HG03175 (cell line): ENCODE measurements at regions not wholly inside any gene's neighbourhood (a gene's known extent, or its start where the extent isn't known, plus 50 kb on each side); places are given as distances from the start of the nearest gene placed in this dataset.
"Not testable (repeated sequence)": the region's sequence is repeated elsewhere in the genome, so short reads cannot be mapped to it uniquely, and the experiment has no call there.

Source experiments
- ATAC-seq: cut with Tn5 transposase; IDR thresholded peaks from one replicate; pipeline ENCODE4 v1.9.1; 2021; ENCODE audit warnings: mild to moderate bottlenecking, moderate library complexity; ENCODE audit not compliant: unreplicated experiment

DNA sequence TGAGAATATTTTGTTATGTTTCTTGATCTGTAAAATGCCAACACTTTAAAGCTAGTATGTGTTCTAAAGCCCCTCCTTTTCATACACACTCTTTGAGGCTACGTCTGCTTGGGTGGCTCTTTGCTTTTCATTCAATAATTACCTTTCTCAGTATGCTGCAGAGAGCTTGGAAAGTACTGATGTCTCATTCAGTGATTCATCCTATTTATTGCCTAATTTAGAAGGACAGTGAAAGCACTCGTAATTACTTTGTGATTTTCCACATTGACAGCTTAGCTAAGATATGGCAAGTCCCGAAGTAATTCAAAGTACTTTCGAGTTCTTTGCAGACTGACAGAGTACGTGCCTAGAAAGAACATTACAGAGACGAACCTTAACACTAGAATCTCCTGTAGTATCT is 57.2 kb downstream of the BMP15 start:
- no peak for ATAC-seq

- not testable (repeated sequence) for ATAC-seq
Observed at GRCh38 chrX:50968871-50969635, 58.5 kb downstream of the BMP15 start.

DNA sequence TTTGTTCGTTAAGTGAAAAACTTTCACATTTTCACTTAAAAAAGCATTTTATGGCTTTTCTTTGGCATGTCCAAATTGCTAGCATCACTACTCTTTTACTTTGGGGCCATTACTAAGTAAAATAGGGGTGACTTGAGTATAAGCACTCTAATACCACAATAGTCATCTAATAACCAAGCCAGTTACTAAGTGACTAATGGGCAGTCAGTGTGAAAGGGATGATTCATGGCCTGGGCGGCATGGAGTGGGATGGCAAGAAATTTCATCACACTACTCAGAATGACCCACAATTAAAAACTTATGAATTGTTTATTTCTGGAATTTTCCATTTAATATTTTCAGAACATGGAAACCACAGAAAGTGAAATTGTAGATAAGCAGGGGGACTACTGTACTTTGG is 60.9 kb downstream of the BMP15 start:
- peak; percentile 61 for ATAC-seq

- no peak for ATAC-seq
Observed at GRCh38 chrX:50973199-50973598, 62.7 kb downstream of the BMP15 start.

DNA sequence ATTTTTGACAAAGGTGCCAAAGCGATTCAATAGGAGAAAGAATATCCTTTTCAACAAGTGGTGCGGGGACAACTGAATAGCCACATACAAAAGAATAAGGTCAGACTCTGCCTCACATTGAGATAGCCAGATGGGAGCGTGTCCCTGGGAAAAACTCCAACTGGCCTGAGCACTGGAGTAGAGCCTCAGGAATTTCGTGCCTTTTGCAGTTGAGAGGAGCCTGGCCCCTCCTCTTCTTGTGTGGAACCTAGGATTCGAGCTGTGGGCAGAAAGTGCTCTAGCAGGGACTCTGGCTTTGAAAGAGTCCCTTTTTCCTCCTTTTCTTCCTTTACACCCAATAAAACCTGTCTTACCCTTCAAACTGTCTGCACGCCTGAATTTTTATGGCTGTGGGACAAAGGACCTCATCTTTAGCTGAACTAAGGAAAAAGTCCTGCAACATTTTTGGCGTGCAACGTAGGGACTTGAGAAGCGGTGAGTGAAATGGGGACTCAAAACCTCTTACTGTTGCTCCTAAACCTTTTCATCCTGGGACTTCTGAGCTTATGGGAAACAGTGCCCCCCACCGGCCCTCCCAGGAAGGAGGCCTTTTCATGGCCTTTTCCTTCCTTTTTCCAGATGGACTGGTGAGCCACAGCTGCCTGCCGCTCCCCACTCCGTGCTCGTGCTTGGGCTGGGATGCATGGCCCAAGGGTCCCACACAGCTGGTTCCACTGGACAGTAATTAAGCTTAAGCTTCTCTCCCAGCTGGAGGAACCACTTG is 68.6 kb downstream of the BMP15 start:
- no peak for ATAC-seq

DNA sequence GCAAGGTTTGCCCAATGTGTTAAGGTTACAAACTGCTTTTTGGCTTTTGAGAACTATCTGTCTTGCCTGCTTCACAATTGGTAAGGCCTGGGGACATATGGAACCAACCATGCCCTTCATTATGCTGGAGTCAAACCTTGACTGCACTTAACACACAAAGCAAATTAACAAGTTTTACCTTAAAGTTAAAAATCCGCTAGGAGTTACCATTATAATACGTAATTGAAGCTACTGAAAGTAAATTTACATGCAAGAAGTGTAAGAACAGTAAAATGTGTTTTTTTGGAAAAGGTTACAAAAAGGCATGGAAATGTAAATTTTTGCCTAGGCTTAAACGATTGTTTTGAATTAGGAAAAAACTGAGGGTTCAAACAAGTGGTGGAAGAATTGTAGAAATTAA is 69.7 kb downstream of the BMP15 start:
- ATAC-seq: no peak

DNA sequence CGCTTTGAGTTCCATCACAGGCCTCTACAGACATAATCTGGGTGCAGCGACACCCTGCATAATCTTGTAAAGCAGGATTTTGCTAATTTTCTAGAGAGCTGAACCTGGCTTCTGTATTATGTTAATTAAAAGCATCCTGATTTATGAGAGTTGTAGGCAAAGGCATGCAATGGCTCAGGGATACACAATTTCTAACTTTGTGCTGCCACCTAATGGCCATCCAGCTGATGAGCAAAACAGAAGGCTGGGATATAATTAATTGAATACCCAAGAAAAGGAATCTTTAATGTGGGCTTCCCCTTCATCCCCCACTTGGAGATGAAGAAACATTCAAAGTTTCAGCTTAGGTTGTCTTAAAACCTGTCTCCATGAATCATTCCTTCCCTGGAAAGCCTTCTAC is 78.1 kb downstream of the BMP15 start:
- no peak for ATAC-seq

- no peak for ATAC-seq
Observed at GRCh38 chrX:50996930-50997329, 86.4 kb downstream of the BMP15 start.

- ATAC-seq: not testable (repeated sequence)
Observed at GRCh38 chrX:51000384-51000783, 89.8 kb downstream of the BMP15 start.

DNA sequence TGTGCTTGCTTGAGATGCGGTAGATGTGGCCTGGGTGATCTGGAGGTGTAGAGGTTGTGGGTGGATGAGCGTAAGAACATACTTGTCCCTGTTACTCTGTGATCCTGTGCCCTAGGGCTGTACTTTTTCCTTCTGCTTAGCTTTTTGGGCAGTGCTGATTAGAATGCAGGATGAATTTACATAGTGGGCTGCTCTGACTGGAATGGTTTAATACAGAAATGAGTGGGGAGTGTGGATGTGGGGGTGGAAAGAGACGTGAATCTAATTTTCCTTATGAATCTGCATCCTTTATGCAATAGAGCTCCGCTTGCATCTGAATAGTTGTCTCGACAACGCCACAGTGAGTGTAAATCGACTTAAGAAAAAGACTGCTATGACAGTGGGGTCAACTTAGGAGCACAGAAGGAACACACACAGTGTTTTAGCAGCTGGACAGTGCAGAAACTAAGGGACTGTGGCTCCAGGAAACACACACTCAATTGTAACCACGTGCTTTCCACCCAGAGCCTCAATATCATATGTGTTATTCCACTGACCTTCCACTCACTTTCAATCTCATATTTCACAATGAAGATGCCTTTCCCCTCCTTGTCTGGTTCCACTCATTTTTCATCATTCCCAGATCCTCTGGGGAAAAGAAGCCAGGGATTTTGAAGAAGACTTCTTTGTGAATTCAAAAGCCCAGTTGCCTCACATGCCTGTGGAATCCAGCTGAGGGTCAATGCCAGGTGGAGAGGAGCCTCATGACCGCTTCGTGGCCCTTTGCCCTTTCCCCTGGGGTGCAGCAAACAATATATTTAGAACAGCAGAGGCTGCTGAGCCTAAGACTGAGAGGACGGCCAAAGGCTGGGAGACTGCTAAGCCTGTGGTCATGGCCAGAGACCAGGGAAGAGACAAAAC is 91.4 kb downstream of the BMP15 start:
- ATAC-seq: not testable (repeated sequence)

DNA sequence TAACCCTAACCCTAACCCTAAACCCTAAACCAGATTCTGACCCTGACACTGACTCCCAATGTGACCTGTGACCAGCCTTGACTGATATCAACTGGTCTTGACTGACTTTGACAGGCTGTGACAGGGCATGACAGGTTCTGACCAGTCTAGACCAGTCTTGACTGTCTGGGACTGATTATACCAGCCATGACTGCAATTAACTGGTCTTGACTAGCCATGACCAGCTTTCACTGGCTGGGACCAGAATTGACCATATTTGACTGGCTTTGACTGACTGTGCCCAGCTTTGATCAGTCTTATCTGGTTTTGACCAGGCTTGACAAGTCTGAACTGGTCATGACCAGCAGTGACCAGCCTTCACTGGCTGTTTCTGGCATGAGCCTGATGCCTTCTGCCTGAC is 95.5 kb downstream of the BMP15 start:
- ATAC-seq: no peak

GRCh38 chrX:51024106-51024696 is 113.7 kb downstream of the BMP15 start:
- ATAC-seq: peak; percentile 93

DNA sequence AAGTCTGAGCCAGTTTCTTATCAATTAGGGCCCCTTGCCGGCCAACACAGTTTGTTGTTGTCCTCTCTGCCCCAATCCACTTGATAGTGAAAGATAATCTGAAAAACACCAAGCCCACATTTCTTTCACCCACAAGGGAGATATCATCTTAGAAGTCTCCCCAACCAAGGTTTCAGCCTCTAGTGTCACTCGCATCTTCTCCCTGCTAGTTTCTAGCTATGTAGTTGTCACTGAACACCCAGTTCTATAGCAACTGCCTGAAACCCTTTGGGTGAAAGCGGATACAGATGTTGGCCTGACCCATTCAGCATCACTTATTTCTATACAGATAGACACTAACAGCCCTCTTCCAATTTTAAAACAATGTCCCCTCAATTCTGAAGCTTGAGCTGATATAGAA is 116.3 kb downstream of the BMP15 start:
- no peak for ATAC-seq

- no peak for ATAC-seq
Observed at GRCh38 chrX:51035746-51036145, 125.2 kb downstream of the BMP15 start.

DNA sequence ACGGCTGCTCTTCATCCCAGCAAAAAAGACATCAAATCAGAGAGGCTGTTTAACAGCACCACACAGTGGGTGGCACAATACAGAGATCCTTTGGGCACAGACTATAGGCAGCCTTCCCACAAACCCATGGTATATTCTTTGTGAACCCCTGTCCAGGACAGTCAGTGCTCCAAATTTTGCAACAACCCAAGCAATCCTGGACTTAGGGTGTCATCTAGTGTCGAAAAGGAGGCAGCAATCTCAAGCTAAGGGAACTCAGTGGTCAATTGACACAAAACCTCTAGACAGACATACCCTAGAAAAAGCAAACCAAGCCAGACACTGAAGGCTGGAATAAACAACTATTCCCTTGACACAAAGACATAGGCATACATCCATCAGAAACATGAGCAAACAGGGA is 137.4 kb downstream of the BMP15 start:
- no peak for ATAC-seq

- no peak for ATAC-seq
Observed at GRCh38 chrX:51053741-51054140, 143.2 kb downstream of the BMP15 start.

GRCh38 chrX:51098046-51098445 is 187.5 kb downstream of the BMP15 start:
- no peak for ATAC-seq

GRCh38 chrX:51119058-51119926 is 208.8 kb downstream of the BMP15 start:
- ATAC-seq: not testable (repeated sequence)

GRCh38 chrX:51125743-51126142 is 206.9 kb upstream of the NUDT10 start:
- not testable (repeated sequence) for ATAC-seq
